T-helper 17 cell (primary cell): ENCODE measurements at regions not wholly inside any gene's neighbourhood (a gene's known extent, or its start where the extent isn't known, plus 50 kb on each side); places are given as distances from the start of the nearest gene placed in this dataset.
A peak's percentile ranks its signal among the peaks of the same experiment; 100 is the strongest.

Source experiments
- ATAC-seq: fragments of 150-1000 bp; cut with Tn5 transposase; 2 replicates; pipeline ENCODE4 v1.10.0; 2021; ENCODE audit warnings: mild to moderate bottlenecking, moderate library complexity
- DNase-seq, 3 donors: peaks; one replicate each; pipeline versions ENCODE4 v3.0.0 to v3.0.0-alpha.2; 2020 to 2021
- H3K9me3 ChIP-seq: one replicate; pipeline ENCODE4 v1.7.0; 2013; ENCODE audit warnings: low read length, mild to moderate bottlenecking; ENCODE audit not compliant: control insufficient read depth, poor library complexity, severe bottlenecking
- H3K27ac Mint-ChIP-seq: one replicate; pipeline ENCODE4 v1.8.0; 2022; ENCODE audit warnings: mild to moderate bottlenecking, moderate library complexity, mixed read lengths
- H3K27me3 Mint-ChIP-seq: one replicate; pipeline ENCODE4 v1.8.0; 2022; ENCODE audit warnings: mixed read lengths
- H3K36me3 Mint-ChIP-seq: one replicate; pipeline ENCODE4 v1.8.0; 2022; ENCODE audit warnings: low read depth, mixed read lengths
- H3K4me1 Mint-ChIP-seq: one replicate; pipeline ENCODE4 v1.8.0; 2022; ENCODE audit warnings: mild to moderate bottlenecking, mixed read lengths
- H3K4me3 Mint-ChIP-seq: one replicate; pipeline ENCODE4 v1.8.0; 2022; ENCODE audit warnings: mild to moderate bottlenecking, moderate library complexity, mixed read lengths

GRCh38 chr3:107978131-107979055 lies 112.4 kb downstream of the CD47 start:
- ATAC-seq = peak; percentile 54
- H3K9me3 ChIP-seq = no peaks in the 10 kb centered on the region
- Mint-ChIP-seq H3K4me1 (peaks cover 55% of the 10 kb centered on the region), H3K36me3 (no peaks in the 10 kb centered on the region), H3K4me3 (peak overlapping the region; percentile 68), H3K27ac (peak overlapping the region; percentile 94), H3K27me3 (no peaks in the 10 kb centered on the region)
- no peak for DNase-seq

GRCh38 chr3:107977221-107978130 lies 113.4 kb downstream of the CD47 start:
- H3K9me3 ChIP-seq = no peaks in the 10 kb centered on the region
- H3K4me1 Mint-ChIP-seq = peaks cover 56% of the 10 kb centered on the region
- no peaks in the 10 kb centered on the region for H3K27me3 Mint-ChIP-seq
- H3K27ac Mint-ChIP-seq = peak overlapping the region; percentile 94
- no peaks in the 10 kb centered on the region for H3K36me3 Mint-ChIP-seq
- peak overlapping the region; percentile 68 for H3K4me3 Mint-ChIP-seq
- no peak for DNase-seq
- ATAC-seq = no peak

- ATAC-seq (peak; percentile 26), DNase-seq (no peak)
- H3K27ac Mint-ChIP-seq = peak overlapping the region; percentile 94
- peak overlapping the region; percentile 82 for H3K4me3 Mint-ChIP-seq
- H3K9me3 ChIP-seq = no peaks in the 10 kb centered on the region
- peaks cover 49% of the 10 kb centered on the region for H3K4me1 Mint-ChIP-seq
- no peaks in the 10 kb centered on the region for H3K27me3 Mint-ChIP-seq
- H3K36me3 Mint-ChIP-seq = no peaks in the 10 kb centered on the region
These were observed 114.5 kb downstream of the CD47 start for GRCh38 chr3:107976202-107976800.

GRCh38 chr3:107975529-107976201 lies 115.2 kb downstream of the CD47 start:
- Mint-ChIP-seq H3K27me3 (no peaks in the 10 kb centered on the region), H3K4me3 (peak overlapping the region; percentile 82), H3K36me3 (no peaks in the 10 kb centered on the region), H3K4me1 (peaks cover 49% of the 10 kb centered on the region), H3K27ac (peak overlapping the region; percentile 94)
- no peaks in the 10 kb centered on the region for H3K9me3 ChIP-seq
- DNase-seq = no peak
- peak; percentile 85 for ATAC-seq

- no peak for ATAC-seq
- Mint-ChIP-seq H3K4me1 (peaks cover 54% of the 10 kb centered on the region), H3K27ac (peak overlapping the region; percentile 64), H3K27me3 (no peaks in the 10 kb centered on the region), H3K4me3 (no peak overlapping the region), H3K36me3 (no peaks in the 10 kb centered on the region)
- no peaks in the 10 kb centered on the region for H3K9me3 ChIP-seq
- no peak for DNase-seq
These were observed 116.9 kb downstream of the CD47 start for GRCh38 chr3:107973961-107974360.

GRCh38 chr3:107973152-107973551 lies 117.7 kb downstream of the CD47 start:
- H3K27ac Mint-ChIP-seq = peak overlapping the region; percentile 64
- no peak overlapping the region for H3K4me3 Mint-ChIP-seq
- no peaks in the 10 kb centered on the region for H3K9me3 ChIP-seq
- H3K4me1 Mint-ChIP-seq = peaks cover 49% of the 10 kb centered on the region
- H3K36me3 Mint-ChIP-seq = no peaks in the 10 kb centered on the region
- no peak for DNase-seq
- ATAC-seq = no peak
- H3K27me3 Mint-ChIP-seq = no peaks in the 10 kb centered on the region

GRCh38 chr3:107970993-107971580 lies 119.7 kb downstream of the CD47 start:
- DNase-seq = no peak
- peaks cover 34% of the 10 kb centered on the region for H3K4me1 Mint-ChIP-seq
- no peak overlapping the region for H3K27ac Mint-ChIP-seq
- no peaks in the 10 kb centered on the region for H3K9me3 ChIP-seq
- no peak for ATAC-seq
- no peaks in the 10 kb centered on the region for H3K27me3 Mint-ChIP-seq
- peak overlapping the region; percentile 43 for H3K4me3 Mint-ChIP-seq
- no peaks in the 10 kb centered on the region for H3K36me3 Mint-ChIP-seq

GRCh38 chr3:107969994-107970819 lies 120.6 kb downstream of the CD47 start:
- H3K27me3 Mint-ChIP-seq = no peaks in the 10 kb centered on the region
- no peak overlapping the region for H3K27ac Mint-ChIP-seq
- H3K4me1 Mint-ChIP-seq = peaks cover 27% of the 10 kb centered on the region
- no peaks in the 10 kb centered on the region for H3K36me3 Mint-ChIP-seq
- no peaks in the 10 kb centered on the region for H3K9me3 ChIP-seq
- ATAC-seq (no peak), DNase-seq (no peak)
- no peak overlapping the region for H3K4me3 Mint-ChIP-seq

GRCh38 chr3:107969525-107969924 lies 121.3 kb downstream of the CD47 start:
- H3K9me3 ChIP-seq = no peaks in the 10 kb centered on the region
- H3K27ac Mint-ChIP-seq = peak overlapping the region; percentile 1
- H3K4me3 Mint-ChIP-seq = no peak overlapping the region
- peaks cover 25% of the 10 kb centered on the region for H3K4me1 Mint-ChIP-seq
- no peak for ATAC-seq
- DNase-seq = no peak
- no peaks in the 10 kb centered on the region for H3K27me3 Mint-ChIP-seq
- no peaks in the 10 kb centered on the region for H3K36me3 Mint-ChIP-seq

GRCh38 chr3:107966276-107966675 lies 124.6 kb downstream of the CD47 start:
- no peak overlapping the region for H3K27ac Mint-ChIP-seq
- ATAC-seq = no peak
- H3K4me3 Mint-ChIP-seq = no peak overlapping the region
- no peaks in the 10 kb centered on the region for H3K27me3 Mint-ChIP-seq
- peaks cover 24% of the 10 kb centered on the region for H3K4me1 Mint-ChIP-seq
- no peak for DNase-seq
- H3K36me3 Mint-ChIP-seq = no peaks in the 10 kb centered on the region
- no peaks in the 10 kb centered on the region for H3K9me3 ChIP-seq

- Mint-ChIP-seq H3K36me3 (no peaks in the 10 kb centered on the region), H3K4me1 (peaks cover 16% of the 10 kb centered on the region), H3K27me3 (no peaks in the 10 kb centered on the region), H3K4me3 (no peak overlapping the region), H3K27ac (no peak overlapping the region)
- ATAC-seq (no peak), DNase-seq (no peak)
- no peaks in the 10 kb centered on the region for H3K9me3 ChIP-seq
These were observed 125.6 kb downstream of the CD47 start for GRCh38 chr3:107965136-107965655.
